ENCODE measurements at regions not wholly inside any gene's neighbourhood (a gene's known extent, or its start where the extent isn't known, plus 50 kb on each side); places are given as distances from the start of the nearest gene placed in this dataset.
"Not testable (repeated sequence)": the region's sequence is repeated elsewhere in the genome, so short reads cannot be mapped to it uniquely, and the experiment has no call there.

- DNase-seq: no peak
- TF ChIP-seq POLR2A (IDR thresholded peaks at IDR 0.05; ENCODE audit: low read length): no peak
- TF ChIP-seq GATA1 (IDR thresholded peaks at IDR 0.05; ENCODE audit: low read depth, low read length): no peak
Observed at GRCh38 chr10:8636371-8636770, 581.9 kb downstream of the GATA3 start.

DNA sequence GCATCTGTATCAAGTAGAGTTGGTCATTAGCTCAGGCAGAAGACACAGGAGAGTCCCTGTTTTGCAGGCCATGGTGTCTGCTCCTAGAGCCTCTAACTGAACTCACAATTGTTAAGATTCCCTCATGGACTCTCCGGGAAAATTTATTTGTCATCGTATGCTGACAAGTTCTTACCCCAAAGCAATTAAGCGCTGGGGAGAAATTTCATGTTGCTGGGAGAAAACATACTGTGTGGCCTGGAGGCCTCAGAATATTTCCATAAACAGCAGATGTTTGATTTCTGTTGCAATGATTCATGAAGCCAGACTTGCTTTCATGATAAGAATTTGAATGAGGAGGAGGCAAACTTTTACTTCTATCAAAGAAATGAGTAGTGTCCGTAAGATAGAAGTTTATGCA lies 583.2 kb downstream of the GATA3 start:
- DNase-seq: no peak
- no peak for TF ChIP-seq POLR2A (IDR thresholded peaks at IDR 0.05; ENCODE audit: low read length)
- TF ChIP-seq GATA1 (IDR thresholded peaks at IDR 0.05; ENCODE audit: low read depth, low read length): no peak

GRCh38 chr10:8638088-8638672 lies 583.7 kb downstream of the GATA3 start:
- no peak for TF ChIP-seq POLR2A (IDR thresholded peaks at IDR 0.05; ENCODE audit: low read length)
- no peak for TF ChIP-seq GATA1 (IDR thresholded peaks at IDR 0.05; ENCODE audit: low read depth, low read length)
- DNase-seq: no peak

DNA sequence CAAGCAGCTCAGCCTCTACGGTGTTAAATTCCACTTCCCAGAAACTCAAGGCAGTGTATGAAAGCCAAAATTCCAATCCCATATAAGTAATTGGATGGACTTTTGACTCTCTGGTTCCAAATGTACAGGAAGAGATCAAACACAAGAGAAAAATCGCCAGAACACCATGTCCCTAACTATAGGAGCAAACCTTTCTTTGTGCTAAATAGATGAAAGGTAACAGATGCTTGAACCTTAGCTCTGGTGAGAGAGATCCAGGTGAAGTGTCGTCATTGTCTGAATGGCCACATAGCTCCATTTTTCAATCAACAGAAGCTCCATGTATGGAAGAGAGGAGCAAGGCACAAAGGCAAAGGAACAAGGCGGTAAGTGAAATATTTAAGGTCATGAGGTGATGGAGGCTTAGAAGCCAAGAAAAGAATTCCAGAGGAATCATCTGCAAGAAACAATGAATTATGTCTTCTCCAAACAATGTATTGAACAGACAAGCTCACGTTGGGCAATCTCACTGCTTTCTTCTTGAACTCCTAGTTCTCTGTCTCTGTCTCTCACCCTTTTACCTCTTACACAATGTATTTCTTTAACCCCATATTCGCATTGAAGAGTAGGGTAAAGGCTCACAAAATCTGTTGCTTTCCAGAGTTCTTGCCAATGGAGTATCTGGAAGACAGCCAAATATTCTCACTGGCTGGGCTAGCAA lies 585.1 kb downstream of the GATA3 start:
- TF ChIP-seq GATA1 (IDR thresholded peaks at IDR 0.05; ENCODE audit: low read depth, low read length) (no peak), POLR2A (IDR thresholded peaks at IDR 0.05; ENCODE audit: low read length) (no peak)
- DNase-seq: no peak

GRCh38 chr10:8640301-8640700 lies 585.8 kb downstream of the GATA3 start:
- TF ChIP-seq GATA1 (IDR thresholded peaks at IDR 0.05; ENCODE audit: low read depth, low read length) (no peak), POLR2A (IDR thresholded peaks at IDR 0.05; ENCODE audit: low read length) (no peak)

GRCh38 chr10:8640878-8641277 lies 586.4 kb downstream of the GATA3 start:
- no peak for DNase-seq
- no peak for TF ChIP-seq POLR2A (IDR thresholded peaks at IDR 0.05; ENCODE audit: low read length)
- TF ChIP-seq GATA1 (IDR thresholded peaks at IDR 0.05; ENCODE audit: low read depth, low read length): no peak

More at GRCh38 chr10:8640301-8640700, 585.8 kb downstream of the GATA3 start:
- no peak for DNase-seq

DNA sequence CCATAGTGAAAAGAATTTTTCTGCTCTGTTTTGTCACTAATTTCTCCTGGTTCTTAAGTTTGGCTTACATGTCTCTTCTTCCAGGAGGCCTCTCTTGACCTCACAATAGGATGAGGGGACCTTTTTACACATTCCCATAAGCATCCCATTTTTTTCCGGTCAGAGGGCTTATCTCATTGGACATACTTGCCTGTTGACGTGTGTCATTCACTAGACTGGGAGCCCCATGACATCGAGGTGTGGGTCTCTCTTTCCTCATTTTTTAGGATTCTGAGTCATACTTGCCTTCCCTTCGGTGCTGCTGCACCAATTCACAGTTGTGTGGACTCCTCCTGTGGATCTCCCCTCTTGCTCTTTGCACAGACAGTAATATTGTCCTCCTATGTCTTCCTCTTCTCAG lies 601.8 kb downstream of the GATA3 start:
- TF ChIP-seq POLR2A (IDR thresholded peaks at IDR 0.05; ENCODE audit: low read length): no peak
- no peak for TF ChIP-seq GATA1 (IDR thresholded peaks at IDR 0.05; ENCODE audit: low read depth, low read length)
- DNase-seq: no peak

DNA sequence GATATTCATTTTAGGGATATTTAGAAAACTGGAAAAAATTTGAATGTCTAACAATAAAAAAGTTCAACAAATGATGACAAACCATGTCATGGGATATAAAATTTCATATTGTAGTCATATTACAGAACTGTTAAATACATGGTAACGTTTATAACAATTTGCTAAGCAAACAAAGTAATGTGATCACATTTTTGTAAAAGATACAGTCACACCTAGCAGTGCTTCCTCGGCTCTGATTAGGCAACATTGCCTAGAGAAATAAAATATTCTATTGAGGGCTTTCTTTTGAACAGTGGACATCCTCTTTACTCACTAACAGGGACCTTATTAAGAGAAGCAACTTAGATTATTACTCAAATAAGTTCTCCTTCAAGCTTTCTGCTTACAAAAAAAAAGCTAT lies 605.5 kb downstream of the GATA3 start:
- TF ChIP-seq GATA1 (IDR thresholded peaks at IDR 0.05; ENCODE audit: low read depth, low read length) (no peak), POLR2A (IDR thresholded peaks at IDR 0.05; ENCODE audit: low read length) (no peak)
- no peak for DNase-seq

- DNase-seq: no peak
- TF ChIP-seq GATA1 (IDR thresholded peaks at IDR 0.05; ENCODE audit: low read depth, low read length) (no peak), POLR2A (IDR thresholded peaks at IDR 0.05; ENCODE audit: low read length) (no peak)
Observed at GRCh38 chr10:8661886-8662285, 607.4 kb downstream of the GATA3 start.

DNA sequence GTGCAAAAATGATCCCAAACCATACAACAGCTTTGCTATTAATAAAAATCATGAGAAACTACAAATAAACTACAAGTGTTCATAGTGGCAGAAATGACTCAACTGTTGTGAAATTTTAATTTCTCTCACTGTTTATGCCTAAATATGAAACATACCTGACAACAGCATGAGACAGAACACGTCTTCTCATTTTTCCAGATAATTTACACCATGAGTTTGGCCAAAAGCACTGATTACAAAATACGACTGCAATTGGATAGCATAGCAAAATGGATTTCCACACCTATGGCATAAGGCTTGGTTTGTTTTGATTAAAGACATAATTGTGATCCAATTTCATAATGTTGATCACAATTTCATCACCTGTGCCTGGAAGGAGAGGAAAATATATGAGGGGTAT lies 608.6 kb downstream of the GATA3 start:
- DNase-seq: no peak
- TF ChIP-seq GATA1 (IDR thresholded peaks at IDR 0.05; ENCODE audit: low read depth, low read length) (no peak), POLR2A (IDR thresholded peaks at IDR 0.05; ENCODE audit: low read length) (no peak)

GRCh38 chr10:8665322-8665721 lies 610.8 kb downstream of the GATA3 start:
- DNase-seq: no peak
- TF ChIP-seq GATA1 (IDR thresholded peaks at IDR 0.05; ENCODE audit: low read depth, low read length) (no peak), POLR2A (IDR thresholded peaks at IDR 0.05; ENCODE audit: low read length) (no peak)

DNA sequence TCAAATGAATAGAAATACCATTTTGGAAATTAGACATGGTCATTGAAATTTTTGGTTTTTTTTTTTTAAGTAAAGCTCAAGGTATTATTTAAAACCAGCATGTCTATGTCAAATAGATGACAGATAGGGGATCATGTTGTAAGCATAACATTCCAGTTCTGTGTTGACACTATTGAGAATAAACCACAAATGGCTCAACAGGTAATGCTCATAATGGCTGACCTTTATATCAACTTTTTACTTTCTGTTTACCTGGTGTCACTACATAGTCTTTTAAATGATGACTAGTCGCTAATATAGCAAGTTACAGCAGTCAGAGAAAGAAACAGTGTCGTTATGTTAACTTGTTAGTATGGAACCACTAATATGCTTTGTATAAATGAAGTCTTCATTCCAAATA lies 616.0 kb downstream of the GATA3 start:
- no peak for DNase-seq
- TF ChIP-seq POLR2A (IDR thresholded peaks at IDR 0.05; ENCODE audit: low read length) (no peak), GATA1 (IDR thresholded peaks at IDR 0.05; ENCODE audit: low read depth, low read length) (no peak)

DNA sequence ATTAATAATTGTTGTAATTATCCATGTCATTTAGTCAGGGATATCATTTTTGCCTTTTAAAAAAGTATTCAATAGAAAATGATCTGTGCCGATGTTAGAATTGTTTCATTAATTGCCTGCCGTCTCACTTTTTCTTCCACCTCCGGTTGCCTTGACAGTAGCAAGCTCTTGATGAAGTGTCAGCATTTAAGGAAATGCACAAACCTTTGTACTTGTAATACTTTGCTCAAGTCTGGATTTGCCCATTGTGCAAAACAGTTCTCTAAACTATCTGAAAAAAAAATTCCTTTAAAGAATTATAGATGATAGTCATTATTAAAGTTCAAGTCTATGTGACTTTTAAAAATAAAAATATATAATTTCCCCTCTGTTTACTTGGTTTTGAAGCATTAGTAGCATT lies 619.7 kb downstream of the GATA3 start:
- no peak for DNase-seq
- no peak for TF ChIP-seq POLR2A (IDR thresholded peaks at IDR 0.05; ENCODE audit: low read length)
- TF ChIP-seq GATA1 (IDR thresholded peaks at IDR 0.05; ENCODE audit: low read depth, low read length): no peak

- DNase-seq: no peak
- TF ChIP-seq GATA1 (IDR thresholded peaks at IDR 0.05; ENCODE audit: low read depth, low read length) (no peak), POLR2A (IDR thresholded peaks at IDR 0.05; ENCODE audit: low read length) (no peak)
Observed at GRCh38 chr10:8677642-8678041, 623.2 kb downstream of the GATA3 start.

- not testable (repeated sequence) for DNase-seq
Observed at GRCh38 chr10:8684916-8685315, 630.4 kb downstream of the GATA3 start.
